ENCODE measurements at regions not wholly inside any gene's neighbourhood (a gene's known extent, or its start where the extent isn't known, plus 50 kb on each side); places are given as distances from the start of the nearest gene placed in this dataset.

DNA sequence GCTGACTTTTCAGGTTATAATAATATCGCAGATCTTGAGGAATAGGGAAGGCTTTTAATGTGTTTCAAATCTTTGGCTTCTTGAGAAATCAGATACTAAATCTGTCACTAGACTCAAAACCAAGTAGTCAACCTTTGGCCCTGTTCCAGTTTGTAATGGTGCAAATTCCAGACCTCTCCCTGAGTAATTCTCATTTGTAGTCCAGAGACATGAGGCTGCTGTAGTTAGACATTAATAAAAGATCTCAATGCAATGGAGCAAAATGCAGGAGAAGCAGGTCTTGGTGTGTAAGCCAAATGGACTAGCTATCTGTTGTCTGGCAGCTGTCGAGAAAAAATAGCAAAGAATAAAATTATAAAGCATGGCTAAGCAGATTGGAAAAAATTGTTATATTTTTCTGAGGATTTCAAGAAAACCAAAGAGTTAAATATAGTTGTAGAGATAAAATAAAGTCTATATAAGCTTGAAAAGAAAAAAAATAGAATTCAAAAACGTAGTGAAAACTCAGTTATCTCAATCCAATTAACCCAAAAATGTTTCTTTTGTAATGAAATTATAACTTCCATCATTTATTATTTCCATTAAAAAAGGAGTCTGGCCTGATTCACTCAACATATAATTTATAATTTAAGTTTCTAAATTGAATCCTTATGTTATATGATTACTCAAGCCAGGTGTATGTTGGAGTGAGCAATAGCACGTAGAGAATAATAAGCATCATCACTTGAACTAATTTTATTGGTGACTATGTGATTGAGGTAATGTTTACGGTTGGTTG, 161.5 kb upstream of the ADGRB3 start:
- DNase-seq (ENCODE audit: low spot score) (no peak), ATAC-seq (ENCODE audit: low FRiP score) (no peak)
- TF ChIP-seq, protein P1, sequence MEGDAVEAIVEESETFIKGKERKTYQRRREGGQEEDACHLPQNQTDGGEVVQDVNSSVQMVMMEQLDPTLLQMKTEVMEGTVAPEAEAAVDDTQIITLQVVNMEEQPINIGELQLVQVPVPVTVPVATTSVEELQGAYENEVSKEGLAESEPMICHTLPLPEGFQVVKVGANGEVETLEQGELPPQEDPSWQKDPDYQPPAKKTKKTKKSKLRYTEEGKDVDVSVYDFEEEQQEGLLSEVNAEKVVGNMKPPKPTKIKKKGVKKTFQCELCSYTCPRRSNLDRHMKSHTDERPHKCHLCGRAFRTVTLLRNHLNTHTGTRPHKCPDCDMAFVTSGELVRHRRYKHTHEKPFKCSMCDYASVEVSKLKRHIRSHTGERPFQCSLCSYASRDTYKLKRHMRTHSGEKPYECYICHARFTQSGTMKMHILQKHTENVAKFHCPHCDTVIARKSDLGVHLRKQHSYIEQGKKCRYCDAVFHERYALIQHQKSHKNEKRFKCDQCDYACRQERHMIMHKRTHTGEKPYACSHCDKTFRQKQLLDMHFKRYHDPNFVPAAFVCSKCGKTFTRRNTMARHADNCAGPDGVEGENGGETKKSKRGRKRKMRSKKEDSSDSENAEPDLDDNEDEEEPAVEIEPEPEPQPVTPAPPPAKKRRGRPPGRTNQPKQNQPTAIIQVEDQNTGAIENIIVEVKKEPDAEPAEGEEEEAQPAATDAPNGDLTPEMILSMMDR (IDR thresholded peaks at IDR 0.05): no peak

- DNase-seq (ENCODE audit: low spot score) (no peak), ATAC-seq (ENCODE audit: low FRiP score) (no peak)
- TF ChIP-seq, protein P1 (IDR thresholded peaks at IDR 0.05): no peak
These were observed 166.7 kb upstream of the ADGRB3 start for GRCh38 chr6:68468244-68468884.

DNA sequence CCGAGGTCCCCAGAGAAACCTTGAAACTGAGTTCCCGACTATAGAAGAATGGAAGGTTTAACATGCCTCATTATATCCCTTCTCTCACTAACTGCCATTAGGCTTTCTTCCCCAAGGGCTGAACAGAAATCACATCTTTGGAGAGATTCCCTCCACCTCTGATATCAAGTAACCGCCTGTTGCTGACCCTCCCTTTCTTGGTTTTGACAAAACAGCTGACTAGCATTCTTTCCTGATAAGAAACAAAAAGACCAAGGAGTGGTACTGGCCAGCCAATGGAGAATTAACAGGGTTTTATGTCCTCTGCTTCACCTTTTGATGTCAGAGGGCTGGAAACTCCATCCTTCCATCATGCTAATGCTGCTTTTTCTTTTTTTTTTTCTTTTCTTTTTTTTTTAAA, 176.6 kb upstream of the ADGRB3 start:
- ATAC-seq (ENCODE audit: low FRiP score) (no peak), DNase-seq (ENCODE audit: low spot score) (no peak)
- TF ChIP-seq, protein P1 (IDR thresholded peaks at IDR 0.05): no peak

DNA sequence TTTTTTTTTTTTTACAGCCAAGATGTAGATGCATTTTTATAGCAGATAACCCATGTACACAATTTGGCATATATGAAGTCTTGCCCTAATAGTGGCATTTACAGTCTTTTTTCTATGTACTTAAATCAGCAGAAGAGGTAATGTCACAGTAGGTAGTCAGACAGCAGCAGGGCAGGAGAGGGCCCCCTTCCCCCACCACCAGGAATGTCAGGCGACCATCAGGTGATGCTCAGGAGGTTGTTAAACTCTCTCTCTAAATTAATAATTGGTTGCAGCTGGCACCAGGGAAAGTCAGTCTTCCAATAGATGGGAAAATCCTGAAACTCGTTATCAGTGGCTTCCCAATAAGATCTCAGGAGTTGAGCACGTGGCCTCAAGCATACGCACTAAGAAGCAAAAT, 188.0 kb upstream of the ADGRB3 start:
- ATAC-seq (ENCODE audit: low FRiP score): no peak
- DNase-seq (ENCODE audit: low spot score): no peak
- TF ChIP-seq, protein P1 (IDR thresholded peaks at IDR 0.05): no peak

DNA sequence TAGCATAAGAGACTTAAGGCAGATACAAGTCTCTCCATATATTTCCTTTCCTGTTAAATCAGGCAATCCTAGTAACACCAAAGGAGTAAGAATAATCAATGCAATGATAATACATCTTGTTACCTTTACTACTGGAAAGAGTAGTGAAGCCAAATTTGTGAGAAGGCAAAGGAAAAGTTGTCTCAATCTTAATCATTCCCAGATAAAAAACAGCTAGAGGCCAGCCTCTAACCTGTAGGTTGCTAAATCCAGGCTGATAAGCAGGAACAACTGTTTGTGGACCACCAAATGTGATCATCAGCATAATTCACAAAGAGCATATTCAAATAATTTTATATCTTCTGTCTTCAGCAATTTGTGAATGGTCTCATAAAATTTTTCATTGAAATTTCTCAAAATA, 189.2 kb upstream of the ADGRB3 start:
- no peak for DNase-seq (ENCODE audit: low spot score)
- TF ChIP-seq, protein P1 (IDR thresholded peaks at IDR 0.05): no peak

DNA sequence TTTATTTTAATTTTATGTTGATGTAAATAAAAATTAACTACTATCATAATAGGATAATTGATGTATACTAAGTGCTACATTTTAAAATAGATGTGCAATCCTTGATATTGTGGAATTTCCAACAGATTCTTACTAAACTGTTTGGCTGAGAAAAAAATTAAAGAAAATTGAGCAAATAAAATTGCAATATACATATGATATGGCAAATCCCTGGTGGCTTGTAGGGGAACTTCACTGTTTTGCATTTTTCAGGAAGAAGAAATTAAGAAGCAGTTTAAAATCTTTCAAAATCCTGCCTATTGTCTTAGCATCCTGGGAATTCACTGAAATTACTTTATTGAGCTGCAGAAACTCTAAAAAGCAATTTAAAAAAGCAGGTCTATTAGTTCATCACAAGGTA, 191.4 kb upstream of the ADGRB3 start:
- DNase-seq (ENCODE audit: low spot score): no peak
- TF ChIP-seq, protein P1 (IDR thresholded peaks at IDR 0.05): no peak
- no peak for ATAC-seq (ENCODE audit: low FRiP score)

More for the DNA sequence above, 189.2 kb upstream of the ADGRB3 start:
- ATAC-seq (ENCODE audit: low FRiP score): no peak

DNA sequence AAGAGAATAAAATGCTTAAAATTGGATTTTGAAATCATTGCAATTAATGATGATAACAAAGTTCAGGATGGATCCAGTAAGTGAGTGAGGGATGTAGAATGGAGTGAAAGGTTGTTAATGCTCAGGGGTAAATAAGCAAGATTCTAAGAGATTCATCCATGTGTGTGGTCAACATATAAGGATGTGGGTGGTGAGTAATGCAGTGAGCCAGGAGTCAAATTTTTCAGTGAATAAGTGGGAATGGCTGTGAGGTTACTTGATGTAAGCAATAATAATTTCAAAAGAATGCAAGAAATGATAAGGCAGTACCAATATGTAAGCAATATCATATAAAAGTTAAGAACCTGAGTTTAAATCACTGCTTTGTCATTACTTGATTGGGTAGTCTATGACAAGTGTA, 207.5 kb upstream of the ADGRB3 start:
- TF ChIP-seq, protein P1 (IDR thresholded peaks at IDR 0.05): no peak
- ATAC-seq (ENCODE audit: low FRiP score) (no peak), DNase-seq (ENCODE audit: low spot score) (no peak)
